ENCODE measurements at regions not wholly inside any gene's neighbourhood (a gene's known extent, or its start where the extent isn't known, plus 50 kb on each side); places are given as distances from the start of the nearest gene placed in this dataset.

DNA sequence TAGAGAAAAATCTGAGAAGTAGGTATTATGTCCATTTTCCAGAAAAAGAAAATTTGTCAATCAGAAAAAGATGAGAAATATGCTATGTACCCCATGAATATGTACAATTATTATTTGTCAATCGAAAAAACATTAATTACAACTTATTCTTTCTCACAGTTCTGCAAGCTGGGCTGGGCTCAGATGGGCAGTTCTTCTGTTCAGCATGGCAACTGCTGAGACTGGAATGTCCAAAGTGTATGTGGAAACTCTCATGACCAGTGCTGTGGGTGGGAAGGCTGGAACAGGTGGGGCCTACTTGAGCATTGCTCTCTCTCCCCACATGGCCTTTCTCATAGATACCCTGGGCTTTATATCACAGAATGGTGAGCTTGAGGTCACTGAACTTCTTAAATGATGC lies 450.3 kb upstream of the TBX3 start:
- H3K27me3 ChIP-seq (ENCODE audit: control insufficient read depth in 5 of 5, insufficient read depth in 4 of 5, low read length in 5 of 5) = no peaks in the 10 kb centered on the region
- no peaks in the 10 kb centered on the region for H3K36me3 ChIP-seq (ENCODE audit: control insufficient read depth in 5 of 5, insufficient read depth in 5 of 5, low read length in 5 of 5)
- peaks cover 0 to 17% (median 6%) of the 10 kb centered on the region in 5 donors for H3K4me1 ChIP-seq (ENCODE audit: control insufficient read depth in 5 of 5, insufficient read depth in 5 of 5, low read length in 5 of 5)
- H3K9me3 ChIP-seq (ENCODE audit: control insufficient read depth in 5 of 5, low read length in 5 of 5) = peaks cover 0 to 2% (median 0%) of the 10 kb centered on the region in 5 donors
- no peak overlapping the region for H3K9ac ChIP-seq (ENCODE audit: low read length in 5 of 5)
- H3K4me3 ChIP-seq (ENCODE audit: low read depth in 1 of 5, low read length in 5 of 5) = no peak overlapping the region
- no peak overlapping the region for H3K27ac ChIP-seq (ENCODE audit: low read depth, low read length)

DNA sequence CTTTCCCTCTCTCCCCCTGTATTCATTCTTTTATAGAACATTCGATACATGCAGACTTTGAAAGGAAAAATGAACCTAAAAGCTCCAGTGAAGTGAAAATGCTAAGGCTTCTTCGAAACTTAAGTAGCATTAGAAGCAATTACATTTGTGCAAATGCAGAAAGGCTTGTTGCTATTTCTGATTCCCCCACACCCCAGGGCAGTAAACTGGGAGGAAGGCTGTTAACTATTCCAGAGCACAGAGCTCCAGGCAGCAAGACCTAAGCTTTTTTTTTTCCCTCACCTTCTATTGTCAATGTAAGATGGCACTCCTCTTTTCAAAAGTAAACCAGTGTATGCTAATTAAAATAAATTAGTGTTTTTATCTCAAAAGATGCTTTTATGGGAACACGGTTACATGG lies 448.9 kb upstream of the TBX3 start:
- Histone ChIP-seq H3K9me3 (ENCODE audit: control insufficient read depth in 5 of 5, low read length in 5 of 5) (peaks cover 0 to 2% (median 0%) of the 10 kb centered on the region in 5 donors), H3K9ac (ENCODE audit: low read length in 5 of 5) (no peak overlapping the region), H3K27ac (ENCODE audit: low read depth, low read length) (no peak overlapping the region), H3K4me3 (ENCODE audit: low read depth in 1 of 5, low read length in 5 of 5) (no peak overlapping the region), H3K36me3 (ENCODE audit: control insufficient read depth in 5 of 5, insufficient read depth in 5 of 5, low read length in 5 of 5) (no peaks in the 10 kb centered on the region), H3K27me3 (ENCODE audit: control insufficient read depth in 5 of 5, insufficient read depth in 4 of 5, low read length in 5 of 5) (no peaks in the 10 kb centered on the region), H3K4me1 (ENCODE audit: control insufficient read depth in 5 of 5, insufficient read depth in 5 of 5, low read length in 5 of 5) (peaks cover 0 to 12% (median 6%) of the 10 kb centered on the region in 5 donors)

DNA sequence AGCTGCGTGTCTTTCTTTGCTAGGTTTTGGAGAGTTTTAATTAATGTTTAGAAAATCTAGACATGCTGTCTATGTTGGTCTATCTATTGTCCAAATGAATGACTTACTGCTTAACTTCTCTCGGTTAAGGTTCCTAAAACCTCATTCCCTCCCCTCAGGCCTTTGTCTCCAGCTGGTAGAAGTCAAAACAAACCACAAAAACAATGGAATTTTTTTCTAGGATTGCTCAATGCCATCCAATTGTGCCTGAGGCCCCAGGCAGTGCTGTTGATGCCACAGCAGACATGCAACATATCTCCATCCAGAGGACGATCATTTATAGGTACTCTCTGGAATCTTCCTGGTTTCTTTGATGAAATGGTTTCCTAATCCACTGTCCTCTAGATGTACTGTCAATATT lies 448.2 kb upstream of the TBX3 start:
- Histone ChIP-seq H3K4me1 (ENCODE audit: control insufficient read depth in 5 of 5, insufficient read depth in 5 of 5, low read length in 5 of 5) (peaks cover 0 to 18% (median 8%) of the 10 kb centered on the region in 5 donors), H3K9ac (ENCODE audit: low read length in 5 of 5) (no peak overlapping the region), H3K36me3 (ENCODE audit: control insufficient read depth in 5 of 5, insufficient read depth in 5 of 5, low read length in 5 of 5) (no peaks in the 10 kb centered on the region), H3K4me3 (ENCODE audit: low read depth in 1 of 5, low read length in 5 of 5) (no peak overlapping the region), H3K27me3 (ENCODE audit: control insufficient read depth in 5 of 5, insufficient read depth in 4 of 5, low read length in 5 of 5) (no peaks in the 10 kb centered on the region), H3K27ac (ENCODE audit: low read depth, low read length) (no peak overlapping the region), H3K9me3 (ENCODE audit: control insufficient read depth in 5 of 5, low read length in 5 of 5) (peaks cover 0 to 2% (median 0%) of the 10 kb centered on the region in 5 donors)

DNA sequence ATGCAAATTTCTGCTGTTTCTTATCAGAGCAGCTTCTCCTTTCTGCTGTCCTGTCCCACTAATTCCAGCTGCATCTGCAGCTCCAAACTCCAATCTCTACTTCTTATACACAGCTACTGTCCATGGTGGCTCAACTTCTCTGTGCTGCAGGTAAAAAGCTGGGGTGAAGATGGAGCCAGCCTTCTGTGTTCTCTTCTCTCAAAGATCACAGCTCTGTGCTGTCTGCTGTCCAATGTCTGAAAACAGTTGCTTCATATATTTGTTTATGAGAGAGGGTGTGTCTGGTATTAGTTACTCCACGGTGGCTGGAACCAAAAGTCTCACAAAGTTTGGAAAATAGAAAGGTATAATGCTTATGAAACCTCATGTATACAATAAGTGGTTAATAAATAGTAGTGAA lies 445.8 kb upstream of the TBX3 start:
- Histone ChIP-seq H3K9me3 (ENCODE audit: control insufficient read depth in 5 of 5, low read length in 5 of 5) (peaks cover 0 to 2% (median 0%) of the 10 kb centered on the region in 5 donors), H3K27me3 (ENCODE audit: control insufficient read depth in 5 of 5, insufficient read depth in 4 of 5, low read length in 5 of 5) (no peaks in the 10 kb centered on the region), H3K27ac (ENCODE audit: low read depth, low read length) (no peak overlapping the region), H3K36me3 (ENCODE audit: control insufficient read depth in 5 of 5, insufficient read depth in 5 of 5, low read length in 5 of 5) (no peaks in the 10 kb centered on the region), H3K9ac (ENCODE audit: low read length in 5 of 5) (no peak overlapping the region), H3K4me3 (ENCODE audit: low read depth in 1 of 5, low read length in 5 of 5) (no peak overlapping the region), H3K4me1 (ENCODE audit: control insufficient read depth in 5 of 5, insufficient read depth in 5 of 5, low read length in 5 of 5) (peaks cover 0 to 14% (median 4%) of the 10 kb centered on the region in 5 donors)

DNA sequence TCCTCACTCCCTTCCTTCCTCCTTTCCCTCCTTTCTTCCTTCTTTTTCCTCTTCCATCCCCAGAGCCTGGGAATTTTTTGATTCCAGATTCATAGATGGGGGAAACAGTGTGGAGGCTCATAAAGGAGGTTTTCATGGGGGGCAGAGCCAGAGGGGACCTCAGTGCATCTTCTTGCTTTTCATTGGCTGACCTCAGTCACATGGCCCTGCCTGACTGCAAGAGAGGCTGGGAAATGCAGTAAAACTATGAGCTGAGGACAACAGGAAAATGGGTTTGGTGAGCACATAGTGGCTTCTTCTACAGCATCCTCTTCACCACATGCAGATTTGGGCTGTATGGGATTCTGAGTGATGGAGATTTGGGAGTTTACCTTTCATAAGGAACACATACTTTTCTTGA lies 437.1 kb upstream of the TBX3 start:
- no peak overlapping the region for H3K27ac ChIP-seq (ENCODE audit: low read depth, low read length)
- H3K9ac ChIP-seq (ENCODE audit: low read length in 5 of 5) = no peak overlapping the region
- no peak overlapping the region for H3K4me3 ChIP-seq (ENCODE audit: low read depth in 1 of 5, low read length in 5 of 5)
- no peaks in the 10 kb centered on the region for H3K4me1 ChIP-seq (ENCODE audit: control insufficient read depth in 5 of 5, insufficient read depth in 5 of 5, low read length in 5 of 5)
- no peaks in the 10 kb centered on the region for H3K27me3 ChIP-seq (ENCODE audit: control insufficient read depth in 5 of 5, insufficient read depth in 4 of 5, low read length in 5 of 5)
- no peaks in the 10 kb centered on the region for H3K36me3 ChIP-seq (ENCODE audit: control insufficient read depth in 5 of 5, insufficient read depth in 5 of 5, low read length in 5 of 5)
- no peaks in the 10 kb centered on the region for H3K9me3 ChIP-seq (ENCODE audit: control insufficient read depth in 5 of 5, low read length in 5 of 5)

DNA sequence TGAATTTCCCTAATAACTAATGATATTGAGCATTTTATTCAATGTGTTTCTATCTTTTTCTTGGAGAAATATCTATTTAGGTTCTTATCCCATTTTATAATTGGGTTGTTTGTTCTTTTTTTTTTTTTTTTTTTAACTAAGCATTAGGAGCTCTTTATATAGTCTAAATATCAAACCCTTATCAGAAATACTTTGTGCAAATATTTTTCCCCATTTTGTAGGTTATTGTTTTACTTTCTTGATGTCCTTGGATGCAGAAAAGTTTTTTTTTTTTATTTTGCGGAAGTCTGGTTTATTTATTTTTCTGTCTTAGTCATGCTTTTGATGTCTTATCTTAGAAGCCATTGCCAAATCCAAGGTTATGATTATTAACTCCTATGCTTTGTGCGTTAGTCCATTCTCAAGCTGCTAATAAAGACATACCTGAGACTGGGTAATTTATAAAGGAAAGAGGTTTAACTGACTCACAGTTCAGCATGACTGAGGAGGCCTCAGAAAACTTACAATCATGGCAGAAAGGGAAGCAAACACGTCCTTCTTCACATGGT lies 434.3 kb upstream of the TBX3 start:
- Histone ChIP-seq H3K27ac (ENCODE audit: low read depth, low read length) (no peak overlapping the region), H3K27me3 (ENCODE audit: control insufficient read depth in 5 of 5, insufficient read depth in 4 of 5, low read length in 5 of 5) (no peaks in the 10 kb centered on the region), H3K36me3 (ENCODE audit: control insufficient read depth in 5 of 5, insufficient read depth in 5 of 5, low read length in 5 of 5) (no peaks in the 10 kb centered on the region), H3K4me3 (ENCODE audit: low read depth in 1 of 5, low read length in 5 of 5) (no peak overlapping the region), H3K4me1 (ENCODE audit: control insufficient read depth in 5 of 5, insufficient read depth in 5 of 5, low read length in 5 of 5) (no peaks in the 10 kb centered on the region), H3K9me3 (ENCODE audit: control insufficient read depth in 5 of 5, low read length in 5 of 5) (no peaks in the 10 kb centered on the region), H3K9ac (ENCODE audit: low read length in 5 of 5) (no peak overlapping the region)

DNA sequence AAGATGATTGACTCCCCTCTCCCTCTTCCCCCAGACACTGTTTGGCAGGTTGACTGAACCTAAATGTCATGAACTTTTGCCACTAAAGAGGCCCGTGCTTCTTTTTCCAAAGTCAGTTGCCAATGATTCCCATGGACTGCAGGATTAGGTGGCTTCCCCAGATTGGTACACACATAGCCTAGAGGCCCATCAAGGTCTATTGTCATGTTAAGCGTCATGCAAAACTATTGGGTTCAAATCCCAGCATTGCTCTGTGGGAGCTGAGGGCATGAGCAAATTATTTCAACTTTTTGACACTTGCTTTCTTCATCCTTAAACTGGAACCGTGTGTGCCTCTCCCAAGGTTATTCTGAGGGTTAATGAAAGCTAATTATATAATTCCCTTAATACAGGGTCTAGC lies 430.2 kb upstream of the TBX3 start:
- H3K27me3 ChIP-seq (ENCODE audit: control insufficient read depth in 5 of 5, insufficient read depth in 4 of 5, low read length in 5 of 5) = no peaks in the 10 kb centered on the region

DNA sequence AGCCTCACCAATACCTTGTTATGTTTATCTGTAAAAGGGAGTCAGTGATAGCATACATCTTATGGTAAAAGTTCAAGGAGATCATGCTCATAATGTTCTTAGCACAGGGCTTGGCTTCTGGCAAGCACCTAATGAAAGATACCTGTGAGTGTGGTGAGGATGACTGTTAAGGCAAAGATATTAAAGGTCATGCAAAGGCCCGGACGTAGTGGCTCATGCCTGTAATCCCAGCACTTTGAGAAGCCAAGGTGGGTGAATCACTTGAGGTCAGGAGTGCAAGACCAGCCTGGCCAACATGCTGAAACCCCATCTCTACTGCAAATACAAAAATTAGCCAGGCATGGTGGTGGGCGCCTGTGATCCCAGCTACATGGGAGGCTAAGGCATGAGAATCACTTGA lies 425.9 kb upstream of the TBX3 start:
- H3K27me3 ChIP-seq (ENCODE audit: control insufficient read depth in 5 of 5, insufficient read depth in 4 of 5, low read length in 5 of 5) = no peaks in the 10 kb centered on the region
- H3K4me1 ChIP-seq (ENCODE audit: control insufficient read depth in 5 of 5, insufficient read depth in 5 of 5, low read length in 5 of 5) = peaks cover 0 to 4% (median 0%) of the 10 kb centered on the region in 5 donors
- H3K27ac ChIP-seq (ENCODE audit: low read depth, low read length) = no peak overlapping the region
- no peak overlapping the region for H3K4me3 ChIP-seq (ENCODE audit: low read depth in 1 of 5, low read length in 5 of 5)
- H3K9me3 ChIP-seq (ENCODE audit: control insufficient read depth in 5 of 5, low read length in 5 of 5) = no peaks in the 10 kb centered on the region
- H3K36me3 ChIP-seq (ENCODE audit: control insufficient read depth in 5 of 5, insufficient read depth in 5 of 5, low read length in 5 of 5) = no peaks in the 10 kb centered on the region
- no peak overlapping the region for H3K9ac ChIP-seq (ENCODE audit: low read length in 5 of 5)

More for the DNA sequence above, 430.2 kb upstream of the TBX3 start:
- no peaks in the 10 kb centered on the region for H3K9me3 ChIP-seq (ENCODE audit: control insufficient read depth in 5 of 5, low read length in 5 of 5)
- H3K4me1 ChIP-seq (ENCODE audit: control insufficient read depth in 5 of 5, insufficient read depth in 5 of 5, low read length in 5 of 5) = peaks cover 0 to 4% (median 0%) of the 10 kb centered on the region in 5 donors
- H3K9ac ChIP-seq (ENCODE audit: low read length in 5 of 5) = no peak overlapping the region
- no peak overlapping the region for H3K27ac ChIP-seq (ENCODE audit: low read depth, low read length)
- H3K4me3 ChIP-seq (ENCODE audit: low read depth in 1 of 5, low read length in 5 of 5) = no peak overlapping the region
- H3K36me3 ChIP-seq (ENCODE audit: control insufficient read depth in 5 of 5, insufficient read depth in 5 of 5, low read length in 5 of 5) = no peaks in the 10 kb centered on the region

DNA sequence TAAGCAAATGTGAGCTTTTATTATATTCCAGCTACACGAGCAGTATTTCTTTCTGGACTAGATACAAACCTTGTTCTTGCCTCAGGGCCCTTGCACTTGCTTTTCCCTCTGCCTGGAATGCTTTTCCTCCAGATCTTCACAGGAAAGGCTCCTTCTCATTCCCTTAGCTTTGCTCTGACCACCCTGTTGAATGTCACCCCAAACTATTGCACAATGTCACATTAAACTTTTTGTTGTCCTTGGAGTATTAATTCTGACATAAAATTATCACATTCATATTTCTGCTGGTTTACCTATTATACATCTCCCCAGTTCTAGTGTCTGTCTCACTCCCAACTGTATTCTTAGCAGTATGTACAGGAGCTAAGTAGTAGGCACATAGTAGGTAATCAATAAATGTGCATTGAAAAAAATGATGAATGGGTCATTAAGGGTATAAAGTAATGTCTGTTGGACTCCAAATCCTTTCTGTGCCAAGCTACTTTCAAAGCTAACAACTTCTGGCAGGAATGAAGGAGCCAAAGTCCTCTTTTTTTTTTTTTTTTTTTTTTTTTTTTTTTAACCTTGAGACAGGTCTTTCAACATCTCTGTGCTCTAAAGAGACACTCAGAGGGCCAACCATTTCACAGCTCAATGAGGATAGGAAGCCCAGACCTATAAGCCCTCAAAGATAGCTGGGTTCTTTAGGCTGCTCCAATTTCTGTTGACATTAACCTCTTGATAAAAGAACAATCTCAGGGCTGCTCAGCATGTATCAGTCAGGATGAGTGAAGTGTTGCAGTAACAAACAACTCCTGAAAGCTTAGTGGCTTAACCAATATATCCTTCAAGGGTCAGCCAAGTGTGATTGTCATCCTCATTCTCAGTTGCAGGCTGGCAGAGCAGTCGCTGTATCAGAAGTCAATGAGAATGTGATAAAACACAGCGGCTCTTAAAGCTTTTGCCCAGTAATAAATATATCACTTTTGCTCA lies 424.4 kb upstream of the TBX3 start:
- Histone ChIP-seq H3K36me3 (ENCODE audit: control insufficient read depth in 5 of 5, insufficient read depth in 5 of 5, low read length in 5 of 5) (no peaks in the 10 kb centered on the region), H3K9ac (ENCODE audit: low read length in 5 of 5) (no peak overlapping the region), H3K27me3 (ENCODE audit: control insufficient read depth in 5 of 5, insufficient read depth in 4 of 5, low read length in 5 of 5) (no peaks in the 10 kb centered on the region), H3K9me3 (ENCODE audit: control insufficient read depth in 5 of 5, low read length in 5 of 5) (no peaks in the 10 kb centered on the region), H3K27ac (ENCODE audit: low read depth, low read length) (no peak overlapping the region), H3K4me3 (ENCODE audit: low read depth in 1 of 5, low read length in 5 of 5) (no peak overlapping the region), H3K4me1 (ENCODE audit: control insufficient read depth in 5 of 5, insufficient read depth in 5 of 5, low read length in 5 of 5) (peaks cover 0 to 7% (median 3%) of the 10 kb centered on the region in 5 donors)
